MM.1S (cell line): ENCODE measurements at regions not wholly inside any gene's neighbourhood (a gene's known extent, or its start where the extent isn't known, plus 50 kb on each side); places are given as distances from the start of the nearest gene placed in this dataset.

Source experiments
- DNase-seq: peaks from one replicate; pipeline ENCODE4 v3.0.0-alpha.2; 2015
- H2AFZ ChIP-seq: fragments of 300-600 bp; sonication (generic); 2 replicates; pipeline ENCODE4 v1.6.0; 2016; ENCODE audit warnings: antibody characterized with exemption, low read length
- H3F3A ChIP-seq: fragments of 300-600 bp; sonication (generic); 2 replicates; pipeline ENCODE4 v1.6.1; 2016; ENCODE audit warnings: mild to moderate bottlenecking, antibody characterized with exemption, low read length, moderate library complexity, mixed read lengths; ENCODE audit not compliant: insufficient read depth
- H3K27ac ChIP-seq: fragments of 300-600 bp; sonication (generic); 2 replicates; pipeline ENCODE4 v1.5.1; 2016; ENCODE audit warnings: mild to moderate bottlenecking, low read length
- H3K27me3 ChIP-seq: fragments of 300-600 bp; sonication (generic); replicated peaks from 2 replicates; pipeline ENCODE4 v1.6.0; 2016; ENCODE audit warnings: low read length; ENCODE audit not compliant: insufficient read depth
- H3K36me3 ChIP-seq: fragments of 300-600 bp; sonication (generic); replicated peaks from 2 replicates; pipeline ENCODE4 v1.6.1; 2016; ENCODE audit warnings: mild to moderate bottlenecking, low read length, mixed read lengths; ENCODE audit not compliant: insufficient read depth
- H3K4me1 ChIP-seq: fragments of 300-600 bp; sonication (generic); 2 replicates; pipeline ENCODE4 v1.6.1; 2016; ENCODE audit warnings: low read length, mixed read lengths
- H3K4me2 ChIP-seq: fragments of 300-600 bp; sonication (generic); 2 replicates; pipeline ENCODE4 v1.6.0; 2016; ENCODE audit warnings: low read depth, low read length
- H3K4me3 ChIP-seq: fragments of 300-600 bp; sonication (generic); 2 replicates; pipeline ENCODE4 v1.5.1; 2016; ENCODE audit warnings: low read length, mixed read lengths
- H3K79me2 ChIP-seq: fragments of 300-600 bp; sonication (generic); 2 replicates; pipeline ENCODE4 v1.6.1; 2016; ENCODE audit warnings: mixed run types, low read length, mixed read lengths
- H3K9ac ChIP-seq: fragments of 300-600 bp; sonication (generic); 2 replicates; pipeline ENCODE4 v1.6.1; 2016; ENCODE audit warnings: low read length, mixed read lengths
- H3K9me2 ChIP-seq: fragments of 300-600 bp; sonication (generic); replicated peaks from 2 replicates; pipeline ENCODE4 v1.6.1; 2016; ENCODE audit warnings: mild to moderate bottlenecking, low read length, mixed read lengths; ENCODE audit not compliant: insufficient read depth
- H3K9me3 ChIP-seq: fragments of 300-600 bp; sonication (generic); replicated peaks from 2 replicates; pipeline ENCODE4 v1.6.1; 2016; ENCODE audit warnings: mild to moderate bottlenecking, low read length, mixed read lengths; ENCODE audit not compliant: insufficient read depth
- H4K20me1 ChIP-seq: fragments of 300-600 bp; sonication (generic); 2 replicates; pipeline ENCODE4 v1.6.1; 2016; ENCODE audit warnings: mild to moderate bottlenecking, low read length, moderate library complexity, mixed read lengths; ENCODE audit not compliant: insufficient read depth
- CTCF ChIP-seq: fragments of 300-600 bp; sonication (generic); IDR thresholded peaks from 2 replicates; pipeline ENCODE4 v1.5.1; 2016; ENCODE audit warnings: antibody characterized with exemption, low read length, mixed read lengths
- EZH2 ChIP-seq: fragments of 300-600 bp; sonication (generic); optimal IDR thresholded peaks from 2 replicates; pipeline ENCODE3; 2017; ENCODE audit warnings: low read depth, mild to moderate bottlenecking, antibody characterized with exemption, low read length, mixed read lengths
- EZH2phosphoT487 ChIP-seq: fragments of 300-600 bp; sonication (generic); IDR thresholded peaks from 2 replicates; pipeline ENCODE4 v1.6.1; 2018; ENCODE audit warnings: antibody characterized with exemption, low read length

- no peak overlapping the region for H3K9ac ChIP-seq
- no peak for TF ChIP-seq CTCF
- no peak for TF ChIP-seq EZH2
- no peak for TF ChIP-seq EZH2phosphoT487
- H3K36me3 ChIP-seq = no peaks in the 10 kb centered on the region
- no peak overlapping the region for H3K27ac ChIP-seq
- no peaks in the 10 kb centered on the region for H3F3A ChIP-seq
- no peaks in the 10 kb centered on the region for H3K9me3 ChIP-seq
- no peaks in the 10 kb centered on the region for H3K9me2 ChIP-seq
- no peaks in the 10 kb centered on the region for H3K79me2 ChIP-seq
- H3K4me1 ChIP-seq = no peaks in the 10 kb centered on the region
- no peak overlapping the region for H3K4me2 ChIP-seq
- H4K20me1 ChIP-seq = no peaks in the 10 kb centered on the region
- DNase-seq = no peak
- H3K27me3 ChIP-seq = no peaks in the 10 kb centered on the region
- no peak overlapping the region for H2AFZ ChIP-seq
- H3K4me3 ChIP-seq = no peak overlapping the region
Observed at GRCh38 chr7:66419210-66419609, 209.5 kb upstream of the KCTD7 start.

- no peaks in the 10 kb centered on the region for H4K20me1 ChIP-seq
- H3K36me3 ChIP-seq = no peaks in the 10 kb centered on the region
- no peaks in the 10 kb centered on the region for H3K9me3 ChIP-seq
- no peaks in the 10 kb centered on the region for H3K4me1 ChIP-seq
- H3K27ac ChIP-seq = no peak overlapping the region
- DNase-seq = no peak
- no peaks in the 10 kb centered on the region for H3K79me2 ChIP-seq
- no peak overlapping the region for H3K4me3 ChIP-seq
- H3K9ac ChIP-seq = no peak overlapping the region
- no peaks in the 10 kb centered on the region for H3K27me3 ChIP-seq
- H3F3A ChIP-seq = no peaks in the 10 kb centered on the region
- H3K4me2 ChIP-seq = no peak overlapping the region
- TF ChIP-seq CTCF (no peak), EZH2phosphoT487 (no peak), EZH2 (no peak)
- H2AFZ ChIP-seq = no peak overlapping the region
- no peaks in the 10 kb centered on the region for H3K9me2 ChIP-seq
Observed at GRCh38 chr7:66421830-66422475, 206.7 kb upstream of the KCTD7 start.

- Histone ChIP-seq H3K9me3 (no peaks in the 10 kb centered on the region), H3K4me2 (no peak overlapping the region), H3K36me3 (no peaks in the 10 kb centered on the region), H3K79me2 (no peaks in the 10 kb centered on the region), H3K4me3 (no peak overlapping the region), H3K9me2 (no peaks in the 10 kb centered on the region), H4K20me1 (no peaks in the 10 kb centered on the region), H3K4me1 (no peaks in the 10 kb centered on the region), H3F3A (no peaks in the 10 kb centered on the region), H3K27ac (no peak overlapping the region), H2AFZ (no peak overlapping the region), H3K27me3 (no peaks in the 10 kb centered on the region), H3K9ac (no peak overlapping the region)
- TF ChIP-seq EZH2 (no peak), CTCF (no peak), EZH2phosphoT487 (no peak)
- no peak for DNase-seq
Observed at GRCh38 chr7:66423729-66424128, 205.0 kb upstream of the KCTD7 start.
